Naive thymus-derived CD8-positive, alpha-beta T cell (primary cell): ENCODE measurements at regions not wholly inside any gene's neighbourhood (a gene's known extent, or its start where the extent isn't known, plus 50 kb on each side); places are given as distances from the start of the nearest gene placed in this dataset.

Experiments
- ATAC-seq, 2 donors: fragments of 150-1000 bp; cut with Tn5 transposase in 1 of 2; sonication (Bioruptor Pico), chemical (Tn5 transposase) in 1 of 2; 1 replicate in 1 of 2; 2 replicates in 1 of 2; pipeline ENCODE4 v1.10.0; 2021; ENCODE audit warnings: mild to moderate bottlenecking in 2 of 2, moderate library complexity in 2 of 2
- POLR2A ChIA-PET: fragments of 350-600 bp; sonication (Branson Sonifier 250); formaldehyde crosslinking; loops from one replicate; lab custom pipeline; 2021; ENCODE audit warnings: antibody characterized with exemption; lab: Charles Lee
- DNase-seq, 10 donors: peaks; one replicate each; pipeline versions ENCODE4 v3.0.0 to v3.0.0-alpha.2; 2020 to 2022
- H3K27ac Mint-ChIP-seq, 10 donors: one replicate each; pipeline ENCODE4 v1.8.0; 2020 to 2022; ENCODE audit warnings: mild to moderate bottlenecking in 10 of 10, mixed read lengths in 10 of 10, moderate library complexity in 4 of 10, inconsistent platforms in 1 of 10
- H3K27me3 Mint-ChIP-seq, 5 donors: one replicate each; pipeline ENCODE4 v1.8.0; 2021 to 2022; ENCODE audit warnings: mixed read lengths in 5 of 5
- H3K36me3 Mint-ChIP-seq, 3 donors: one replicate each; pipeline ENCODE4 v1.8.0; 2020 to 2022; ENCODE audit warnings: mixed read lengths in 3 of 3, mild to moderate bottlenecking in 2 of 3, inconsistent platforms in 1 of 3
- H3K4me1 Mint-ChIP-seq, 4 donors: one replicate each; pipeline ENCODE4 v1.8.0; 2021 to 2022; ENCODE audit warnings: mixed read lengths in 4 of 4
- H3K4me3 Mint-ChIP-seq, 10 donors: one replicate each; pipeline ENCODE4 v1.8.0; 2020 to 2022; ENCODE audit warnings: mild to moderate bottlenecking in 10 of 10, mixed read lengths in 10 of 10, moderate library complexity in 6 of 10, inconsistent platforms in 1 of 10
- H3K9me3 Mint-ChIP-seq, 9 donors: one replicate each; pipeline ENCODE4 v1.8.0; 2020 to 2022; ENCODE audit warnings: mixed read lengths in 9 of 9, mild to moderate bottlenecking in 3 of 9, inconsistent platforms in 1 of 9, moderate library complexity in 1 of 9

DNA sequence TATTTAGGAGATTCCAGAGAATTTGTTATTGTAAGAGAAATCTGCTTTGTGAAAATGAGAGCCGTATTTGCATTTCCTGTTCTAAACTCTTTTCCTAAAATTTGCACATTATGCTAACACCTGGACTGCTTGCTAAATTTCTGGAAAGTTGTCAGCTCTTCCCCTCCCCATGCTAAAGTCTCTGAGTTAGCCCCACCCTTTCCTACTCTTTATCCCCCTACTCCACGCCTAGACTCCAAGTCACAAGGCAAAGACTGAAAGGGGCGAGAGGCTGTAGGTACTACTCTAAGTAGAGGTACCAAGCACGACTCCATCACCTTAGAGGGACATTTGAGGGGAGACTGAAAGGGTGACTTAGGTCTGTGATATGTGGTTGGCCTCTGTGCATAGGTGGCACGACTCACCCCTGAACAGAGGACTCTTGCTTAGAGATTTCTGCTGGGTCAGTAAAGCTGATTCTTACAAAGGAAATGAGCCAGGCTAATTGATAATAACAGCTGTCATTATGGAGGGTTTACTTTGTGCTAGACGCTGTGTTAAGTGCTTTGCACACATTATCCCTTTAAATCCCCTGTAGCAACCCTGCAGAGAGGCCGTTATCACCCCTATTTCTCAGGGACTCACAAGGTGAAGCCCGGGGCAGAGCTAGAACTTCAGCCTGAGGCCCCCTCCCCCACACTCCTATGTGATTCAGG is 373.5 kb downstream of the EN1 start:
- ATAC-seq: no peak
- peaks cover 0 to 36% (median 16%) of the 10 kb centered on the region in 5 donors for H3K27me3 Mint-ChIP-seq
- no peaks in the 10 kb centered on the region for H3K9me3 Mint-ChIP-seq
- no peak for DNase-seq
- no peak overlapping the region for H3K4me3 Mint-ChIP-seq
- H3K36me3 Mint-ChIP-seq: no peaks in the 10 kb centered on the region
- H3K4me1 Mint-ChIP-seq: no peaks in the 10 kb centered on the region
- no peak overlapping the region for H3K27ac Mint-ChIP-seq
- POLR2A ChIA-PET: no interaction called here

DNA sequence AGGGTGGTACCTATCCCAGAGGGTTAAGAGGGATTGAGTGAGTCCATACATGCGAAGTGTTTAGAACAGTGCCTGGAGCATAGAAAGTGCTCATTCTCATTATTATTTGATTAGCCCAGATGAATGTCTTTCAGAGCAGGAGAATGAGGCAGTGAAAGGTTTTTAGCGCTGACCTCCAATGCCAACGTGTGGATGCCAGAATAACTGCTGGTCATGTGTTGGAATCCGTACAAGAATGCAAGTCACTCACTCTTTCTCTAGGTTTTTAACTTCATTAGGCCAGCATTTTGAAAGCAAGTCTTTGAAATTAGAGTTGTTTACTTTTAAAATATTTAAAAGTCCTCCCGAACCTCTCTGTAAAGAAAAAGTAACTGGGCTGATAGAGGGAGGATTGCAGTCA is 374.2 kb downstream of the EN1 start:
- Mint-ChIP-seq H3K27me3 (peaks cover 0 to 39% (median 15%) of the 10 kb centered on the region in 5 donors), H3K9me3 (no peaks in the 10 kb centered on the region), H3K36me3 (no peaks in the 10 kb centered on the region), H3K4me1 (no peaks in the 10 kb centered on the region), H3K27ac (no peak overlapping the region), H3K4me3 (no peak overlapping the region)
- POLR2A ChIA-PET: no interaction called here
- DNase-seq (no peak), ATAC-seq (no peak)

- Mint-ChIP-seq H3K36me3 (no peaks in the 10 kb centered on the region), H3K4me3 (no peak overlapping the region)
- ATAC-seq: no peak
These were observed 377.2 kb downstream of the EN1 start for GRCh38 chr2:118470297-118470696.

DNA sequence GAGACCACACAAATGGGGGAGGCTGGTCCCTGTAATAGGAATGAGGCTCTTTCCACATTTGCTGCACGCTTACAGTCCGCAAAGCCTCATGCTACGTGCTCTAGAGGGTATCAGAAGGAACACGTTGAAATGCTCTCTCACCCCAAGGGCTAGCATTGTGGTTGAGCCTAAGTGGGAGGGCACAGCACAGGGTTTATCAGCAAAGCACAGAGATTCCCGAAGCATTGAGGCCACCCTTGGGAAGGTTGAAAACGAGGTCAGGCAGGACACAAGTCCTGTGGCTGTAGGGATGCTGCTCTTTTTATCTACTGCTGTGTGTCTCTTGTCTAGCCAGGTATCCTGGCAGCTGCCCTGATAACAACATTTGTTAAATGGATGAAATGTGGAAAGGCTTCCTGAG is 378.3 kb downstream of the EN1 start:
- no peaks in the 10 kb centered on the region for H3K4me1 Mint-ChIP-seq
- H3K27ac Mint-ChIP-seq: no peak overlapping the region
- H3K27me3 Mint-ChIP-seq: peaks cover 3 to 25% (median 8%) of the 10 kb centered on the region in 5 donors
- no peak overlapping the region for H3K4me3 Mint-ChIP-seq
- DNase-seq: no peak
- H3K9me3 Mint-ChIP-seq: no peaks in the 10 kb centered on the region
- no peaks in the 10 kb centered on the region for H3K36me3 Mint-ChIP-seq
- POLR2A ChIA-PET: no interaction called here
- ATAC-seq: no peak

More at GRCh38 chr2:118470297-118470696, 377.2 kb downstream of the EN1 start:
- H3K9me3 Mint-ChIP-seq: no peaks in the 10 kb centered on the region
- no peaks in the 10 kb centered on the region for H3K4me1 Mint-ChIP-seq
- H3K27ac Mint-ChIP-seq: no peak overlapping the region
- peaks cover 3 to 25% (median 8%) of the 10 kb centered on the region in 5 donors for H3K27me3 Mint-ChIP-seq
- DNase-seq: no peak
- POLR2A ChIA-PET: no interaction called here

- H3K27ac Mint-ChIP-seq: no peak overlapping the region
- no peak overlapping the region for H3K4me3 Mint-ChIP-seq
- ATAC-seq (no peak), DNase-seq (no peak)
- H3K4me1 Mint-ChIP-seq: no peaks in the 10 kb centered on the region
- POLR2A ChIA-PET: no interaction called here
- H3K27me3 Mint-ChIP-seq: peaks cover 6 to 39% (median 13%) of the 10 kb centered on the region in 5 donors
- no peaks in the 10 kb centered on the region for H3K9me3 Mint-ChIP-seq
- no peaks in the 10 kb centered on the region for H3K36me3 Mint-ChIP-seq
These were observed 376.4 kb downstream of the INSIG2 start for GRCh38 chr2:118464546-118465265.

GRCh38 chr2:118464046-118464445 is 375.8 kb downstream of the INSIG2 start:
- Mint-ChIP-seq H3K9me3 (no peaks in the 10 kb centered on the region), H3K4me1 (no peaks in the 10 kb centered on the region), H3K36me3 (no peaks in the 10 kb centered on the region), H3K4me3 (no peak overlapping the region), H3K27me3 (peaks cover 4 to 35% (median 12%) of the 10 kb centered on the region in 5 donors), H3K27ac (no peak overlapping the region)
- no peak for DNase-seq
- ATAC-seq: no peak
- POLR2A ChIA-PET: no interaction called here

- no peak for ATAC-seq
- H3K4me1 Mint-ChIP-seq: no peaks in the 10 kb centered on the region
- H3K4me3 Mint-ChIP-seq: no peak overlapping the region
- no peak overlapping the region for H3K27ac Mint-ChIP-seq
- POLR2A ChIA-PET: no interaction called here
- DNase-seq: no peak
- peaks cover 4 to 49% (median 26%) of the 10 kb centered on the region in 5 donors for H3K27me3 Mint-ChIP-seq
- peaks cover 0 to 2% (median 0%) of the 10 kb centered on the region in 9 donors for H3K9me3 Mint-ChIP-seq
- no peaks in the 10 kb centered on the region for H3K36me3 Mint-ChIP-seq
These were observed 372.2 kb downstream of the INSIG2 start for GRCh38 chr2:118460425-118460824.

- H3K4me3 Mint-ChIP-seq: no peak overlapping the region
- POLR2A ChIA-PET: no interaction called here
These were observed 371.2 kb downstream of the INSIG2 start for GRCh38 chr2:118459426-118459825.

GRCh38 chr2:118457951-118458350 is 369.7 kb downstream of the INSIG2 start:
- Mint-ChIP-seq H3K4me3 (no peak overlapping the region), H3K9me3 (peaks cover 0 to 3% (median 0%) of the 10 kb centered on the region in 9 donors), H3K36me3 (no peaks in the 10 kb centered on the region), H3K27me3 (peaks cover 10 to 66% (median 28%) of the 10 kb centered on the region in 5 donors), H3K27ac (no peak overlapping the region), H3K4me1 (no peaks in the 10 kb centered on the region)
- no peak for ATAC-seq
- DNase-seq: no peak
- POLR2A ChIA-PET: no interaction called here

More at GRCh38 chr2:118459426-118459825, 371.2 kb downstream of the INSIG2 start:
- Mint-ChIP-seq H3K27ac (no peak overlapping the region), H3K9me3 (peaks cover 0 to 2% (median 0%) of the 10 kb centered on the region in 9 donors), H3K4me1 (no peaks in the 10 kb centered on the region), H3K36me3 (no peaks in the 10 kb centered on the region), H3K27me3 (peaks cover 7 to 59% (median 28%) of the 10 kb centered on the region in 5 donors)
- DNase-seq (no peak), ATAC-seq (no peak)

DNA sequence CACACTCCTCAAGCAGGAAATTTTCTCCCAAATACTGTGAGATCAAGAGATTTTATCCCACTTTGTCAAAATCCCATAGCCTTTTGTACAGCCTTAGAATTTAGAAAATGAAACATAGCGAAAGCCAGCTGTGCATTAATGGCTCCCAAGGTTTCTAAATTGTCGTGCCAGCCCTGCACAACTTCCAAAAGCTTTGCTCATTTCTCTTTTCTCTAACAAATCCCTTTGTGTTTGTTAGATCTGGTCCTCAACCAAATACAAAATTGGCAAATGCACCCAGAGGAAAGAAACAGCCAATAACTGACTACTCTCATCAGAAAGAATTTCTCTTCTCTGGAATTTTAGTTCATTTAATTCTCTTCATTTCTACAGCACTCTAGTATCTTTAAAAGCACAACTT is 361.1 kb downstream of the INSIG2 start:
- Mint-ChIP-seq H3K4me3 (no peak overlapping the region), H3K27me3 (peaks cover 3 to 10% (median 7%) of the 10 kb centered on the region in 5 donors), H3K4me1 (no peaks in the 10 kb centered on the region), H3K36me3 (no peaks in the 10 kb centered on the region), H3K27ac (no peak overlapping the region), H3K9me3 (peaks cover 0 to 3% (median 0%) of the 10 kb centered on the region in 9 donors)
- DNase-seq (no peak), ATAC-seq (no peak)
- POLR2A ChIA-PET: no interaction called here

GRCh38 chr2:118443596-118443995 is 355.3 kb downstream of the INSIG2 start:
- no peak for DNase-seq
- Mint-ChIP-seq H3K27me3 (peaks cover 0 to 26% (median 5%) of the 10 kb centered on the region in 5 donors), H3K9me3 (no peaks in the 10 kb centered on the region), H3K27ac (no peak overlapping the region), H3K36me3 (no peaks in the 10 kb centered on the region), H3K4me1 (no peaks in the 10 kb centered on the region), H3K4me3 (no peak overlapping the region)
- no peak for ATAC-seq
- POLR2A ChIA-PET: no interaction called here

- no peak overlapping the region for H3K27ac Mint-ChIP-seq
- DNase-seq (no peak), ATAC-seq (no peak)
- peaks cover 0 to 26% (median 5%) of the 10 kb centered on the region in 5 donors for H3K27me3 Mint-ChIP-seq
- POLR2A ChIA-PET: no interaction called here
- no peak overlapping the region for H3K4me3 Mint-ChIP-seq
- no peaks in the 10 kb centered on the region for H3K36me3 Mint-ChIP-seq
- no peaks in the 10 kb centered on the region for H3K4me1 Mint-ChIP-seq
- no peaks in the 10 kb centered on the region for H3K9me3 Mint-ChIP-seq
These were observed 354.8 kb downstream of the INSIG2 start for GRCh38 chr2:118442996-118443553.

GRCh38 chr2:118442046-118442445 is 353.8 kb downstream of the INSIG2 start:
- Mint-ChIP-seq H3K4me1 (no peaks in the 10 kb centered on the region), H3K27me3 (peaks cover 1 to 26% (median 5%) of the 10 kb centered on the region in 5 donors), H3K4me3 (no peak overlapping the region), H3K27ac (no peak overlapping the region), H3K36me3 (no peaks in the 10 kb centered on the region), H3K9me3 (no peaks in the 10 kb centered on the region)
- ATAC-seq (no peak), DNase-seq (no peak)
- POLR2A ChIA-PET: no interaction called here
